Heart right ventricle (tissue), 16 donors: ENCODE measurements at regions not wholly inside any gene's neighbourhood (a gene's known extent, or its start where the extent isn't known, plus 50 kb on each side); places are given as distances from the start of the nearest gene placed in this dataset.

Experiments used
- ATAC-seq, 8 donors: fragments of 200-7000 bp; cut with Tn5 transposase; one replicate each; pipeline ENCODE4 v1.9.1; 2020; ENCODE audit warnings: mild to moderate bottlenecking in 8 of 8, moderate library complexity in 8 of 8, moderate number of reproducible peaks in 1 of 8
- DNase-seq, 2 donors: peaks; one replicate each; pipeline ENCODE4 v3.0.0-alpha.2; 2020
- H3K27ac ChIP-seq, 10 donors: fragments of 200-600 bp; sonication (generic) in 2 of 10; one replicate each; pipeline versions ENCODE4 v1.5.0 to v1.8.0; 2020 to 2022; ENCODE audit warnings: mild to moderate bottlenecking in 3 of 10
- H3K27me3 ChIP-seq, 7 donors: fragments of 200-600 bp; one replicate each; pipeline ENCODE4 v1.8.0; 2021 to 2022; ENCODE audit warnings: mild to moderate bottlenecking in 2 of 7
- H3K36me3 ChIP-seq, 9 donors: fragments of 200-600 bp; sonication (generic) in 1 of 9; one replicate each; pipeline versions ENCODE4 v1.5.0 to v1.8.0; 2020 to 2022; ENCODE audit warnings: mild to moderate bottlenecking in 2 of 9
- H3K4me1 ChIP-seq, 9 donors: fragments of 200-600 bp; sonication (generic) in 1 of 9; one replicate each; pipeline versions ENCODE4 v1.5.0 to v1.8.0; 2020 to 2022; ENCODE audit warnings: mild to moderate bottlenecking in 4 of 9
- H3K4me3 ChIP-seq, 10 donors: fragments of 200-600 bp; sonication (generic) in 2 of 10; one replicate each; pipeline versions ENCODE4 v1.5.0 to v1.8.0; 2020 to 2022; ENCODE audit warnings: mild to moderate bottlenecking in 7 of 10, moderate library complexity in 2 of 10
- H3K9me3 ChIP-seq, 11 donors: fragments of 200-600 bp in 10 of 11; sonication (generic) in 2 of 11; one replicate each; pipeline versions ENCODE4 v1.5.0 to v1.8.0; 2013 to 2022; ENCODE audit warnings: mild to moderate bottlenecking in 2 of 11, control low read depth in 1 of 11, moderate library complexity in 1 of 11
- CTCF ChIP-seq, 9 donors: fragments of 200-600 bp; sonication (generic) in 2 of 9; IDR thresholded peaks; one replicate each; pipeline versions ENCODE4 v1.5.0 to v1.8.0; 2021 to 2022; ENCODE audit warnings: antibody characterized with exemption in 9 of 9, mild to moderate bottlenecking in 5 of 9, moderate library complexity in 1 of 9
- WGBS, 2 donors: extraction: QIAGEN DNeasy Blood & Tissue Kit; methylation state at CpG; one replicate each; pipeline ENCODE4 v1.1.7; 2013; ENCODE audit warnings: inconsistent platforms in 1 of 2; 5-methylcytosine and 5-hydroxymethylcytosine counted together
- intact Hi-C, 10 donors: fragments of 100-400 bp; cut with DNase I; formaldehyde crosslinking; loops; one replicate each; pipeline versions ENCODE4 v1.11.1 to v1.14.2; 2022
- donor health status: Arrhythmogenic right ventricular cardiomyopathy.
- donor health status: ischemic (EF 13 %, LVEDD 7.1; RV severe dilation, severe dysfunction).
- donor health status: healthy with polysubstance abuse.
- donor health status: DM: no; HTN: yes; CAD: no.
- donor health status: DM: no; HTN: no; CAD: no.
- donor health status: ischemic (EF 25% LVEDD 6.9; RV normal size, moderate dysfunction).
- donor health status: ischemic (EF 25% LVEDD 5.7; RV mildly dilated, moderate dysfunction).
- donor health status: healthy.
- donor health status: DM: yes; HTN: yes; CAD: no.
- donor health status: Ischemic cardiomyopathy.
- donor health status: ischemic (EF 35%, LVEDD 5.7; RV mildly dilated, moderate dysfunction).
- donor health status: nonischemic (EF 11% LVEDD 7.7; RV severe dilation, severe dysfunction).
- donor health status: DM: yes; HTN: yes; CAD: no.
- donor health status: PGD.
- donor health status: ischemic (EF 29% LVEDD 5.4; RV normal size, mild dysfunction).
- donor health status: nonischemic (EF 23%, LVEDD 6.1; RV moderate dilation, normal function).

GRCh38 chr3:177377166-177377565, 179.9 kb upstream of the TBL1XR1 start:
- intact Hi-C loops, result loop anchor here in 1 of 10 donors (10.0 kb wide), 1 partner anchor 322 kb away; no protein-coding TSS in a partner anchor
- H3K27ac ChIP-seq, result no peak overlapping the region
- ATAC-seq (no peak), DNase-seq (no peak)
- peaks cover 0 to 12% (median 6%) of the 10 kb centered on the region in 11 donors for H3K9me3 ChIP-seq
- WGBS, 2 donors, result 88 to 95% methylated on average over 9 of the region's 9 CpGs
- no peaks in the 10 kb centered on the region for H3K4me1 ChIP-seq
- H3K4me3 ChIP-seq, result no peak overlapping the region
- no peaks in the 10 kb centered on the region for H3K27me3 ChIP-seq
- no peaks in the 10 kb centered on the region for H3K36me3 ChIP-seq
- TF ChIP-seq CTCF (IDR thresholded peaks at IDR 0.05), result no peak

GRCh38 chr3:177378168-177378567, 180.9 kb upstream of the TBL1XR1 start:
- 86 to 91% methylated on average over 7 of the region's 7 CpGs for WGBS, 2 donors
- H3K9me3 ChIP-seq, result peaks cover 0 to 12% (median 6%) of the 10 kb centered on the region in 11 donors
- no peaks in the 10 kb centered on the region for H3K27me3 ChIP-seq
- intact Hi-C loops, result loop anchor here in 1 of 10 donors (10.0 kb wide), 1 partner anchor 323 kb away; no protein-coding TSS in a partner anchor
- no peak for ATAC-seq
- no peak for TF ChIP-seq CTCF (IDR thresholded peaks at IDR 0.05)
- no peaks in the 10 kb centered on the region for H3K4me1 ChIP-seq
- H3K36me3 ChIP-seq, result no peaks in the 10 kb centered on the region
- no peak overlapping the region for H3K27ac ChIP-seq
- no peak for DNase-seq
- no peak overlapping the region for H3K4me3 ChIP-seq

DNA sequence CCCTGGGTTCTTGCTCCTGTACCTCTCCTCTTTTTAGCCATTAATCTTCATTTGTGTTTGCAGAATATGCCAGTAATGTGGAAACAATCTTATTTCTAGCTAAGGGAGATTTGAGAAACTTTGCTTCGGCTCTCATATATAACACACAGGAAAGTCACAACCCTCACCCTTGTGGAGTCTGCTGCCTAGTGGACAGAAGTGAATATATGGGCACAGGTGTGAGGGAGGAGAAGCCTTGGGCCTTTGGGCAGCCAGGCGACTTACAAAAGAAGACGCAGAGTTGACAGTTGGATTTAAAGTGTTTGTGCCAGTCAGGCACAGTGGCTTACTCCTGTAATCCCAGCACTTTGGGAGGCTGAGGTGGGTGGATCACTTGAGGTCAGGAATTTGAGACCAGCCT, 181.8 kb upstream of the TBL1XR1 start:
- Histone ChIP-seq H3K9me3 (peaks cover 0 to 12% (median 6%) of the 10 kb centered on the region in 11 donors), H3K27ac (no peak overlapping the region), H3K27me3 (no peaks in the 10 kb centered on the region), H3K4me3 (no peak overlapping the region), H3K36me3 (no peaks in the 10 kb centered on the region), H3K4me1 (no peaks in the 10 kb centered on the region)
- WGBS, 2 donors, result 88 to 90% methylated on average over 3 of the region's 3 CpGs
- DNase-seq (no peak), ATAC-seq (peak in 2 of 8 donors; percentile 58 to 60)
- peak in 3 of 9 donors; percentile 12 to 31 (median 27) for TF ChIP-seq CTCF (IDR thresholded peaks at IDR 0.05)
- intact Hi-C loops, result loop anchor here in 1 of 10 donors (10.0 kb wide), 1 partner anchor 324 kb away; no protein-coding TSS in a partner anchor

DNA sequence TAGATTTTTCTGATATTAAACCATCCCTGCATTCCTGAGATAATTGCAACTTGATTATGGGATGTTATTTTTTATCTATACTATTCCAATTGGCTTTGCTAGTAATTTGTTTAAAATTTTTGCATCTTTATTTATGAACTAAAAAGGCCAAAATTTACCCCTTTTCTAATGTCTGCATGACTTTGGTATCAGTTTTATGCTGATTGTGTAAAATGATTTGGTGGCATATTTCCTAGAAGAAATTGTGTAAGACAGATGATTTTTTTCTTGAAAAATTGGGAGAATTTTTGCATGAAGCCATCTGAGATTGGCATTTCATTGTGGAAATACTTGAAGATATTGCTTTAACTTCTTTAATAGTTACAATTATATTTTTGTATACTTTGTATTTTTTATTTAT, 183.8 kb upstream of the TBL1XR1 start:
- no peak for TF ChIP-seq CTCF (IDR thresholded peaks at IDR 0.05)
- intact Hi-C loops, result no loop called here
- no peak for ATAC-seq
- H3K27ac ChIP-seq, result no peak overlapping the region
- H3K4me1 ChIP-seq, result no peaks in the 10 kb centered on the region
- H3K27me3 ChIP-seq, result no peaks in the 10 kb centered on the region
- H3K4me3 ChIP-seq, result no peak overlapping the region
- peaks cover 0 to 12% (median 6%) of the 10 kb centered on the region in 11 donors for H3K9me3 ChIP-seq
- H3K36me3 ChIP-seq, result no peaks in the 10 kb centered on the region
- no peak for DNase-seq
